ENCODE measurements at regions not wholly inside any gene's neighbourhood (a gene's known extent, or its start where the extent isn't known, plus 50 kb on each side); places are given as distances from the start of the nearest gene placed in this dataset.

DNA sequence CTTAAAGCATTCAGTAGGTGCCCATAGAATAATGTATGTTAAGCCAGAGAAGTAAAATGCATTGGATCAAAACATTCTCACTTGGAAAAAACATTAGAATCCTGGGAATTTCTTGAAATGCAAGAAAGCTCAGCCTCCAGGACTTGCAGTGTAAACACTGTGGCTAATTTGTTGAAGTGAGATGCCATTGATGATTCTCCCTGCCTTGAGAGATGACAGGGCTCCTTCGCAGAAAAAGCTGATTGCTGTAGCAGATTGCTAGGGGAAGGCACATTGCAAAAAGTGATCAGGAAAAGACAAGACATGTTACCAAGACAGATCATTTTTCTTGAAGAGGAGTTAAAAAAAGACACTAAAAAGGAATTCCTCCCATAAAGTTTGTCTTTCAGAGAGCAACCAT, 204.2 kb upstream of the HMGA2 start:
- DNase-seq (no peak), ATAC-seq (ENCODE audit: low read depth in 2 of 2) (no peak)
- Mint-ChIP-seq H3K27me3 (no peaks in the 10 kb centered on the region), H3K36me3 (no peaks in the 10 kb centered on the region), H3K27ac (no peak overlapping the region), H3K9me3 (peaks cover 0 to 2% (median 0%) of the 10 kb centered on the region in 7 donors), H3K4me3 (no peak overlapping the region), H3K4me1 (no peaks in the 10 kb centered on the region)
- no peaks in the 10 kb centered on the region for H3K36me3 ChIP-seq (ENCODE audit: control insufficient read depth, insufficient read depth, low read length)
- H3K27me3 ChIP-seq (ENCODE audit: control insufficient read depth, insufficient read depth, low read length): no peaks in the 10 kb centered on the region
- H3K9me3 ChIP-seq (ENCODE audit: control insufficient read depth in 2 of 2, low read length in 2 of 2): no peaks in the 10 kb centered on the region
- no peak overlapping the region for H3K27ac ChIP-seq (ENCODE audit: insufficient read depth, low read length, poor library complexity, severe bottlenecking)
- H3K4me1 ChIP-seq (ENCODE audit: control insufficient read depth, insufficient read depth, low read length, poor library complexity, severe bottlenecking): no peaks in the 10 kb centered on the region
- H3K4me3 ChIP-seq (ENCODE audit: low read depth, low read length): no peak overlapping the region

DNA sequence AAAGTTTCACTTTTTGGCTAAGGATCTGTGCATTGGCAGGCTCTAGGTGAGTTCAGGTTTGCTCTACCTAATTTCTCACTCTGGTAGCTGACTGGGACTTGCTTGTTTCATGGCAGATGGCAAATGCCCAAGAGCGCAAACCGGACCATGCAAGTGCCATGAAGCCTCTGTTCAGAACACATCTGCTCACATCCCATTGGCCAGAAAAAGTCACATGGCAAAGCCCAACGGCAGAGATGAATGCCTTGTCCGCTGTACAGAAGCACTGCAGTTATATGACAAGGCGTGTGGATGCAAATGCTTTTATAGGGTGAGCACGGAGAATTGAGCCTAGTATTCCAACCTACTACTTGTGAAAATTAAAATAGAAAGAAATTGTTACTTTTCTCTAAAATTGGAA, 202.2 kb upstream of the HMGA2 start:
- ATAC-seq (ENCODE audit: low read depth in 2 of 2): no peak
- H3K36me3 Mint-ChIP-seq: no peaks in the 10 kb centered on the region

DNA sequence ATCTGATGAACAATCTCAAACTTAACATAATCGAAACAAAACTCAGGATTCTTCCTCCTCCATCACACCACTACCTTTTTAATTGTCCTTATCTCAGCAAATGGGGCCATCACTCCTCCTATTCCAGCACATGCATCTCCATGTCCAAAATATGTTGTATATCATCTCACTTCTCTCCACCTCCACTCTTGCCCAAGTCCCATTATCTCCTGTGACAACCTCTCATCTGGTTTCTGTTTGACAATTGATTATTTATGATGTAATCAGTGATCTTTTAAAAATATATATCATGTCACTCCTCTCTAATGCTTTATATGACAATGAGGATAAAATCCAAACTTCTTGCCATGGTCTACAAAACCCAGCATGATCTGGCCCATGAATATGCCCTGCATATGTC, 200.8 kb upstream of the HMGA2 start:
- Histone ChIP-seq H3K36me3 (ENCODE audit: control insufficient read depth, insufficient read depth, low read length) (no peaks in the 10 kb centered on the region), H3K27me3 (ENCODE audit: control insufficient read depth, insufficient read depth, low read length) (no peaks in the 10 kb centered on the region), H3K27ac (ENCODE audit: insufficient read depth, low read length, poor library complexity, severe bottlenecking) (no peak overlapping the region), H3K4me3 (ENCODE audit: low read depth, low read length) (no peak overlapping the region), H3K4me1 (ENCODE audit: control insufficient read depth, insufficient read depth, low read length, poor library complexity, severe bottlenecking) (no peaks in the 10 kb centered on the region), H3K9me3 (ENCODE audit: control insufficient read depth in 2 of 2, low read length in 2 of 2) (no peaks in the 10 kb centered on the region)
- no peaks in the 10 kb centered on the region for H3K27me3 Mint-ChIP-seq
- no peaks in the 10 kb centered on the region for H3K4me1 Mint-ChIP-seq
- H3K27ac Mint-ChIP-seq: no peak overlapping the region
- ATAC-seq (ENCODE audit: low read depth in 2 of 2): no peak
- peaks cover 0 to 5% (median 0%) of the 10 kb centered on the region in 7 donors for H3K9me3 Mint-ChIP-seq
- no peak for DNase-seq
- H3K36me3 Mint-ChIP-seq: no peaks in the 10 kb centered on the region
- H3K4me3 Mint-ChIP-seq: no peak overlapping the region

More for the DNA sequence above, 202.2 kb upstream of the HMGA2 start:
- H3K4me3 Mint-ChIP-seq: no peak overlapping the region
- Histone ChIP-seq H3K9me3 (ENCODE audit: control insufficient read depth in 2 of 2, low read length in 2 of 2) (no peaks in the 10 kb centered on the region), H3K27me3 (ENCODE audit: control insufficient read depth, insufficient read depth, low read length) (no peaks in the 10 kb centered on the region), H3K4me1 (ENCODE audit: control insufficient read depth, insufficient read depth, low read length, poor library complexity, severe bottlenecking) (no peaks in the 10 kb centered on the region), H3K27ac (ENCODE audit: insufficient read depth, low read length, poor library complexity, severe bottlenecking) (no peak overlapping the region), H3K36me3 (ENCODE audit: control insufficient read depth, insufficient read depth, low read length) (no peaks in the 10 kb centered on the region), H3K4me3 (ENCODE audit: low read depth, low read length) (no peak overlapping the region)
- no peaks in the 10 kb centered on the region for H3K4me1 Mint-ChIP-seq
- H3K27ac Mint-ChIP-seq: no peak overlapping the region
- DNase-seq: no peak
- H3K27me3 Mint-ChIP-seq: no peaks in the 10 kb centered on the region
- peaks cover 0 to 2% (median 0%) of the 10 kb centered on the region in 7 donors for H3K9me3 Mint-ChIP-seq

DNA sequence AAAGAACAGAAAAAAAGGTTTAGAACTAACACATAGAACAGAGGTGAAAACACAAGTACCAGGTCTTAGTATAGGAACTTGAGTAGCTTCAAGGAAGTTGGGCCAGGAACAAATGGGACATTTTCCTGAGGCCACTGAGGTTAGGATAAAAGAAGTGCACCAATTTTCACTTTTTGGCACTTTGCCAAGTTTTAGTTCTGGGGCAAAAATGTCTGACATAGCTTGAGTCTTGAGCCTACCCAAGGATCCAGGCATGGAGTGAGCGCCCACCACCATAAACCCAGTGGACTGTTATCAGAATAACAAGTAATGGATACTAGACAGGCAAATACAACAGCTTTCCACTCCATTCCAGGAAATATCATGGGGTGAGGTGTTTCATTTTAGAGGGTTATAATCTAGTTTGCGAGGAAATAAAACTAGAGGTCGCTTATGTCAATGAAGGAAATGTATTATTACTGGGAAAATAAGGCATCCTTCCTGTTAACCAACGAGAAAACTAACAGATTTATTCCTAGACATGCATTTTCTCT, 199.7 kb upstream of the HMGA2 start:
- no peaks in the 10 kb centered on the region for H3K4me1 ChIP-seq (ENCODE audit: control insufficient read depth, insufficient read depth, low read length, poor library complexity, severe bottlenecking)
- H3K27ac ChIP-seq (ENCODE audit: insufficient read depth, low read length, poor library complexity, severe bottlenecking): no peak overlapping the region
- Mint-ChIP-seq H3K4me1 (no peaks in the 10 kb centered on the region), H3K27me3 (no peaks in the 10 kb centered on the region), H3K4me3 (no peak overlapping the region), H3K9me3 (peaks cover 0 to 5% (median 0%) of the 10 kb centered on the region in 7 donors), H3K27ac (peak overlapping the region in 1 of 3 donors; percentile 8), H3K36me3 (no peaks in the 10 kb centered on the region)
- no peaks in the 10 kb centered on the region for H3K9me3 ChIP-seq (ENCODE audit: control insufficient read depth in 2 of 2, low read length in 2 of 2)
- no peaks in the 10 kb centered on the region for H3K36me3 ChIP-seq (ENCODE audit: control insufficient read depth, insufficient read depth, low read length)
- H3K4me3 ChIP-seq (ENCODE audit: low read depth, low read length): no peak overlapping the region
- DNase-seq (no peak), ATAC-seq (ENCODE audit: low read depth in 2 of 2) (no peak)
- H3K27me3 ChIP-seq (ENCODE audit: control insufficient read depth, insufficient read depth, low read length): no peaks in the 10 kb centered on the region

DNA sequence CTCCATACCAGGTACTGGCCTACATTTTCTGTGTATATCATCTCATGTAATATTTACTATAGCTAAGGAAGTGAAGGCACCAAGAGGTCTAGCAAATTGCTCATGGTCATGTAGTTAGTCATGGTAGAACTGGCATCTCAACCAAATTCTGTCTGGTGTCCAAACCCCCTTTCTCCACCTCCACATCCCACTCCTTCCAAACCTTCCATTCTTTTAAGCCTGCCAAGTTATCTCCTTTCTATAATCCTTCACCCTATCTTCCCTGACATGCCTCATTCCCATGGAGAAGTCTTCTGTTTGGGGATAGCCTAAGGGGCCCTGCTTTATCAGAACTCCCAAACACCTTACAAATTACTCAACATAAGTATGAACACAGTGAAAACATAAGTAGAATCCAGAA, 196.2 kb upstream of the HMGA2 start:
- DNase-seq: no peak
- no peak overlapping the region for H3K27ac Mint-ChIP-seq

DNA sequence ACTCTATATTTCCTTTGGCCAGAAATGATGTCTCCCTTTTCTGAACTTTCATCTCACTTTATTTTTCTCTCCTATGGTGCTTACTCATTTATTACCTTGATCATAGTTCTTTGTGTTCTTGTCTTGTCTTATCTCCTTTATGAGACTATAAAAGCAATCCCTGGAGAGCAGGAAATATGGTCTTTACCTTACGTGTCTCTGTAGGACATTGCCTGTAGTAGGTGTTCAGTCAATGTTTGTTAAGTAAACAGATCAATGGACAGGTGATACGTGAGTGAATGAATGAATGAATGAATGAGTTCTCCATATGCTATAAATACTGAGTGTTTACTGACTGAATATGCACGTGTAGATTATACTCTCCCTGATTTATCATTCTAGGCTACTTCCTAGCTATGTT, 193.7 kb upstream of the HMGA2 start:
- H3K9me3 ChIP-seq (ENCODE audit: control insufficient read depth in 2 of 2, low read length in 2 of 2): no peaks in the 10 kb centered on the region
- Mint-ChIP-seq H3K36me3 (no peaks in the 10 kb centered on the region), H3K27ac (no peak overlapping the region), H3K27me3 (peaks cover 4% of the 10 kb centered on the region), H3K9me3 (peaks cover 0 to 5% (median 0%) of the 10 kb centered on the region in 7 donors), H3K4me1 (no peaks in the 10 kb centered on the region), H3K4me3 (no peak overlapping the region)
- no peak overlapping the region for H3K27ac ChIP-seq (ENCODE audit: insufficient read depth, low read length, poor library complexity, severe bottlenecking)
- ATAC-seq (ENCODE audit: low read depth in 2 of 2) (no peak), DNase-seq (no peak)
- H3K36me3 ChIP-seq (ENCODE audit: control insufficient read depth, insufficient read depth, low read length): no peaks in the 10 kb centered on the region
- H3K27me3 ChIP-seq (ENCODE audit: control insufficient read depth, insufficient read depth, low read length): no peaks in the 10 kb centered on the region
- no peak overlapping the region for H3K4me3 ChIP-seq (ENCODE audit: low read depth, low read length)
- H3K4me1 ChIP-seq (ENCODE audit: control insufficient read depth, insufficient read depth, low read length, poor library complexity, severe bottlenecking): no peaks in the 10 kb centered on the region

More for the DNA sequence above, 196.2 kb upstream of the HMGA2 start:
- ATAC-seq (ENCODE audit: low read depth in 2 of 2): no peak
- no peaks in the 10 kb centered on the region for H3K36me3 ChIP-seq (ENCODE audit: control insufficient read depth, insufficient read depth, low read length)
- no peak overlapping the region for H3K27ac ChIP-seq (ENCODE audit: insufficient read depth, low read length, poor library complexity, severe bottlenecking)
- no peaks in the 10 kb centered on the region for H3K36me3 Mint-ChIP-seq
- H3K4me1 Mint-ChIP-seq: no peaks in the 10 kb centered on the region
- no peak overlapping the region for H3K4me3 ChIP-seq (ENCODE audit: low read depth, low read length)
- H3K4me1 ChIP-seq (ENCODE audit: control insufficient read depth, insufficient read depth, low read length, poor library complexity, severe bottlenecking): no peaks in the 10 kb centered on the region
- no peaks in the 10 kb centered on the region for H3K27me3 Mint-ChIP-seq
- no peaks in the 10 kb centered on the region for H3K9me3 ChIP-seq (ENCODE audit: control insufficient read depth in 2 of 2, low read length in 2 of 2)
- H3K9me3 Mint-ChIP-seq: peaks cover 0 to 7% (median 0%) of the 10 kb centered on the region in 7 donors
- no peaks in the 10 kb centered on the region for H3K27me3 ChIP-seq (ENCODE audit: control insufficient read depth, insufficient read depth, low read length)
- no peak overlapping the region for H3K4me3 Mint-ChIP-seq

DNA sequence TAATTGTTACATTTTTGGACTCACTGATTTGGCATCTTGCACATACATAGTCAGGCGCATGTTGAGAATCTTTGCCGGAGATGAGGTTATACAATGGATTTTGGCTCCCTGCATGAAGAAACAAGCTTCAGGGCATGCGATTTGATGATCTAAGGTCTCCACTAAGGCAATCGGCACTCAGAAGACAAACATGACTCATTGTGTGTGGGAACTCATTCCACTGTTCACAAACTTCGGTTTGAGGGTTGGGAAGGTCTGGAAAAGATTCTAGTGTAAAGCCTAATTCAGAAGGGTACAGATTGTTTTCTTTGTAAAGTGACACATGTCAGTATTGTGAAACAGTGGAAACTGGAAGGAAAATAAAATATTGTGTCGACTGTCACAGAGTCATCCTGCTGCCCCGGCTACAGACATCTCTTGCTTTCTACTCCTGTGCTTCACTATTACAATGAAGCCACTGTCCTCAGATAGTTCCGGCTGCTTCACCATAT, 192.6 kb upstream of the HMGA2 start:
- Mint-ChIP-seq H3K36me3 (no peaks in the 10 kb centered on the region), H3K9me3 (peaks cover 0 to 10% (median 0%) of the 10 kb centered on the region in 7 donors), H3K27me3 (peaks cover 4% of the 10 kb centered on the region), H3K27ac (no peak overlapping the region), H3K4me3 (no peak overlapping the region), H3K4me1 (no peaks in the 10 kb centered on the region)
- Histone ChIP-seq H3K4me1 (ENCODE audit: control insufficient read depth, insufficient read depth, low read length, poor library complexity, severe bottlenecking) (no peaks in the 10 kb centered on the region), H3K4me3 (ENCODE audit: low read depth, low read length) (no peak overlapping the region), H3K36me3 (ENCODE audit: control insufficient read depth, insufficient read depth, low read length) (no peaks in the 10 kb centered on the region), H3K27ac (ENCODE audit: insufficient read depth, low read length, poor library complexity, severe bottlenecking) (no peak overlapping the region), H3K9me3 (ENCODE audit: control insufficient read depth in 2 of 2, low read length in 2 of 2) (no peaks in the 10 kb centered on the region), H3K27me3 (ENCODE audit: control insufficient read depth, insufficient read depth, low read length) (no peaks in the 10 kb centered on the region)
- DNase-seq: no peak
- ATAC-seq (ENCODE audit: low read depth in 2 of 2): no peak

DNA sequence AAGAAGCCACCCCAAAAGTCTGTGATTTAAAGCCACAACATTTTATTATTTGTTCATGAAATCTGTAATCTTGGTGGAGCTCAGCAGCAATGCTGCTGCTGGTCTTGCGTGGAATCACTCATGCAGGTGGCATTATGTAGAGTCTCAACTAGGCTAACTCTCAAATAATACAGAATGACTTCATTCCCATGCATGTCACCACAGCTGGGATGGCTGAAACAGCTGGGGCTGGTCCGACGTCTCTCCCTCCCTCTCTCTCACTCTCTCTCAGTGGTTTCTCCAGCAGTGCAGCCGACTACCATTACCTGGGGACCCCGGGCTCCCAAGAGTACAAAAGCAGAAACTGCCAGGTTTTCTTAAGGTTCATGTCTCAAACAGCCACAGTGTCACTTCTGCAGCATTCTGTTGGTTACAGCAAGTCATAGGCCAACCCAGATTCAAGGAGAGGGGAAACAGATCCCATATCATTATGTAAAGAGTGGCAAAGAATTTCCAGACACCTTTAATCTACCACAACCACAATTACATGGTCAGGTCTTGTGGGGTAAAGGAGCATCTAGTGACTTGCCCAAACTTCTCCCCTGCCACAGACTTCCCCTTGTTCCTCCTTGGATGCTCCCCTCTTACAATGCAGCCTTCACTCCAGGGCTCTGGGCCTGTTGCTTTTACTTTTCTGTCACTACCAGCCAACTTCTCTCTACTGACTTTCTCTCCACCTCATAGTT, 192.0 kb upstream of the HMGA2 start:
- Histone ChIP-seq H3K27me3 (ENCODE audit: control insufficient read depth, insufficient read depth, low read length) (no peaks in the 10 kb centered on the region), H3K27ac (ENCODE audit: insufficient read depth, low read length, poor library complexity, severe bottlenecking) (no peak overlapping the region), H3K9me3 (ENCODE audit: control insufficient read depth in 2 of 2, low read length in 2 of 2) (no peaks in the 10 kb centered on the region), H3K4me1 (ENCODE audit: control insufficient read depth, insufficient read depth, low read length, poor library complexity, severe bottlenecking) (no peaks in the 10 kb centered on the region), H3K4me3 (ENCODE audit: low read depth, low read length) (no peak overlapping the region), H3K36me3 (ENCODE audit: control insufficient read depth, insufficient read depth, low read length) (no peaks in the 10 kb centered on the region)
- ATAC-seq (ENCODE audit: low read depth in 2 of 2): no peak
- Mint-ChIP-seq H3K27me3 (peaks cover 4% of the 10 kb centered on the region), H3K36me3 (no peaks in the 10 kb centered on the region), H3K4me1 (no peaks in the 10 kb centered on the region), H3K9me3 (peaks cover 0 to 10% (median 0%) of the 10 kb centered on the region in 7 donors), H3K4me3 (no peak overlapping the region), H3K27ac (no peak overlapping the region)
- no peak for DNase-seq
